NT2/D1 (cell line): ENCODE measurements at regions not wholly inside any gene's neighbourhood (a gene's known extent, or its start where the extent isn't known, plus 50 kb on each side); places are given as distances from the start of the nearest gene placed in this dataset.
"Not testable (repeated sequence)": the region's sequence is repeated elsewhere in the genome, so short reads cannot be mapped to it uniquely, and the experiment has no call there.

Experiments used
- DNase-seq: peaks from one replicate; pipeline ENCODE4 v3.0.0-alpha.2; 2011; ENCODE audit warnings: low read depth, low spot score
- H3K27me3 ChIP-seq: 2 replicates; pipeline ENCODE4 v1.6.0; 2011; ENCODE audit warnings: mild to moderate bottlenecking; ENCODE audit not compliant: insufficient read length, insufficient read depth
- H3K36me3 ChIP-seq: 2 replicates; pipeline ENCODE4 v1.6.1; 2011; ENCODE audit warnings: mild to moderate bottlenecking, low read length, mixed read lengths; ENCODE audit not compliant: insufficient read depth, insufficient read length
- H3K4me1 ChIP-seq: 2 replicates; pipeline ENCODE4 v1.5.1; 2011; ENCODE audit not compliant: insufficient read depth, insufficient read length
- H3K4me3 ChIP-seq: 2 replicates; pipeline ENCODE4 v1.5.1; 2011; ENCODE audit warnings: low read depth; ENCODE audit not compliant: insufficient read length
- H3K9ac ChIP-seq: 2 replicates; pipeline ENCODE4 v1.6.0; 2011; ENCODE audit warnings: low read depth; ENCODE audit not compliant: insufficient read length
- H3K9me3 ChIP-seq: 2 replicates; pipeline ENCODE4 v1.5.1; 2011; ENCODE audit warnings: mild to moderate bottlenecking, low read length; ENCODE audit not compliant: insufficient read depth
- SUZ12 ChIP-seq: IDR thresholded peaks from 2 replicates; pipeline ENCODE4 v1.6.1; 2011; ENCODE audit not compliant: insufficient read length, insufficient read depth; ENCODE audit errors: extremely low read depth
- YY1 ChIP-seq: IDR thresholded peaks from 2 replicates; pipeline ENCODE4 v1.6.1; 2011; ENCODE audit not compliant: insufficient read length, insufficient read depth
- ZNF274 ChIP-seq: IDR thresholded peaks from 2 replicates; pipeline ENCODE4 v1.6.1; 2011; ENCODE audit warnings: mild to moderate bottlenecking, low read depth, low read length

DNA sequence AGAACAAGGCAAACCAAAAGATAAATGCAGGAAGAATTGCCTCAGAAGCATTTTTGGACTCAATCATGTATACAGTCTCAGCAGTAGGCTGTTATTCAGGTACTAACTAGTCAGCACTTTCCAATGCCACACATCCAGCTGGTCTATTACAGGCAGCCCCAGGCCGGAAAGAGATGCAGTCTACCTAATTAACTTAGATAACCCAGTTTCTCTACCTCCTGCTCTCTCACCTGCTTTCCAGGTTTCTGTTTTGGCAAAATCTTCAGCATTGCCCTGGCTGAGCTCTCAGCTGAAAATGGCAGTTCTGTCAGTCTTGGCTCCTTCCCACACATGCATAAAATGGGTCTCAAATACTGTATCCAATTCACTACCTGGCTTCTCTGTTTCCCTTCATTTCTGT lies 101.3 kb upstream of the UFL1 start:
- peaks cover 14% of the 10 kb centered on the region; the same call in 1 of the 2 replicates for H3K9me3 ChIP-seq
- no peaks in the 10 kb centered on the region for H3K4me1 ChIP-seq
- no peak overlapping the region for H3K9ac ChIP-seq
- no peak for DNase-seq
- TF ChIP-seq ZNF274 (no peak), YY1 (no peak), SUZ12 (no peak)
- no peaks in the 10 kb centered on the region for H3K27me3 ChIP-seq
- H3K4me3 ChIP-seq, result no peak overlapping the region
- H3K36me3 ChIP-seq, result no peaks in the 10 kb centered on the region

DNA sequence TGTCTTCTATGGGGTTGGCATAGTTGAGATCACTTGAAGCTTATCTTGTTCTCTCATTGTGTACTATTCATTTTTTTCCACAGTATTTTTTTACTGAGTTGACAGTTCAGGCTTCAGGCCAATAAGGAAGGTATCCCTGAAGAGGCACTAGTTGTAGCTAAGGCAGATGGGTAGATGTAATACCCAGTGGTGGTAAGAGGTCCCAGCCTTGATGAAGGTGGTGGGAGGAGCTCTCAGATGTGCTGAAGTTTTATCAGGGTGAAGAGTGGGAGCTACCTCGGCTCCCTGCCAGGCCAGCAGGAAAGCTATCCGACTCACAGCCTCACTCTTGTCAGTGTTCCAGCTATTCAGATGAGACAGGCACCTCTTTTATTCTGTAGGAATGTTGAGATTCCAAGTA lies 87.7 kb upstream of the UFL1 start:
- no peaks in the 10 kb centered on the region for H3K27me3 ChIP-seq
- no peak overlapping the region for H3K9ac ChIP-seq
- H3K4me1 ChIP-seq, result no peaks in the 10 kb centered on the region
- no peak for DNase-seq
- no peaks in the 10 kb centered on the region for H3K36me3 ChIP-seq
- no peaks in the 10 kb centered on the region for H3K9me3 ChIP-seq
- TF ChIP-seq YY1 (no peak), SUZ12 (no peak), ZNF274 (no peak)
- H3K4me3 ChIP-seq, result no peak overlapping the region

DNA sequence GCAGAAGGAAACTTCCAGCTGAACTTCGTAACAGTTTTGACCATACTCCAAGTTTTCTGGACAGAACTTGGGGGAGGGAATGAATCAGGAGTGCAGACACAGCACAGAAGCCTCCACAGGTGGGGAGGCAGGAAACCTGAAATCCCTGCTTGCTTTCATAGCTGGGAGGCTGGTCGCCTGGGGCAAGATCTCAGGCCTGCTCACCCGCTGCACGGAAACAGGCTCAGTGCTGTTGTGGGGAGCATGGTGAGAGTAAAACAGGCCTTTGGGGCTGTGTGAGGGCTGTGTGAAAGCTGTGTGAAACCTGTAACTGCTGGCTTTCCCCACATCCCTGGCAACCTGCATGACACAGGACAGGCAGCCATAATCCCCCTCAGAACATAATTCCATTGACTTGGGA lies 85.2 kb upstream of the UFL1 start:
- no peak for DNase-seq
- no peak for TF ChIP-seq YY1
- TF ChIP-seq ZNF274, result no peak
- TF ChIP-seq SUZ12, result no peak
- H3K9ac ChIP-seq, result no peak overlapping the region
- H3K9me3 ChIP-seq, result no peaks in the 10 kb centered on the region
- H3K27me3 ChIP-seq, result no peaks in the 10 kb centered on the region
- no peaks in the 10 kb centered on the region for H3K36me3 ChIP-seq
- H3K4me3 ChIP-seq, result no peak overlapping the region
- H3K4me1 ChIP-seq, result no peaks in the 10 kb centered on the region

DNA sequence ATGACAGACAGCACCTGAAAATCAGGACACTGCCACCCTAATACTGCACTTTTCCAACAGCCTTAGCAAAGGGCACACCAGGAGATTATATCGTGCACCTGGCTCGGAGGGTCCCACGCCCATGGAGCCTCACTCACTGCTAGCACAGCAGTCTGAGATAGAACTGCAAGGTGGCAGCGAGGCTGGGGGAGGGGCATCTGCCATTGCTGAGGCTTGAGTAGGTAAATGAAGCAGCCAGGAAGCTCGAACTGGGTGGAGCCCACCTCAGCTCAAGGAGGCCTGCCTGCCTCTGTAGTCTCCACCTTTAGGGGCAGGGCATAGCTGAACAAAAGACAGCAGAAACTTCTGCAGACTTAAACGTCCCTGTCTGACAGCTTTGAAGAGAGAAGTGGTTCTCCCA lies 84.4 kb upstream of the UFL1 start:
- not testable (repeated sequence) for H3K4me1 ChIP-seq, DNase-seq, H3K9me3 ChIP-seq, H3K4me3 ChIP-seq, H3K9ac ChIP-seq, H3K36me3 ChIP-seq, H3K27me3 ChIP-seq

DNA sequence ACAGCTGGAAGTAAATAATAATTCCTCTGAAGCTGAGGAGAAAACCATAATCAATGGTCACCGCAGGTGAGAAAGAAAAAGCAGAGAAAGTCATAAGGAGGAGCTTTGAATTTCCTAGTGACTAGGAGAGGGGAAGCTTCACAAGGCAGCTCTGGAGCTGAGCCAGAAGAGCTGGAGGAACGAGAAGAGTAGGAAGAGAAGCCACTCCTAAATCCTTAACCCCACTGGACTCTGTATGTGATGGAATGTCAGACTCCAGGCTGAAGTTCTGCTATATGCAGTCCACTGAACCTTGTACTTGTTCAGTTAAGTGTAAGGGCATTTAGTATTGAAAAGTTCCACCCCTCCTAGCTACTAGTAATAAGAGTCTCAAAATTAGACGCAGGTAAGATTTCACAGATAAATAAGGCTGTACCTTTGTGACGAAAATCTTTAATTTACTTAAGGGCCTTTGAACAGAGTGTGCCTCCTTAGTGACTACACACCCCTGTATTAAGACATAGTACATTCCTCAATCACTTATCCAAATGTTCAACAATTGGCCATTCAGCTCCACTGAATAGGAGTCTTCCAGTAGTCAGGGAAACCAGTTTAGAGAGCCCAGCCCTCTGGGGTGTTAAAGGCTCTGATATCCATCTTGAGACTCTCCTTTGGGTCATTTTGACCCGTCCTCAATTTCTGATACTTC lies 71.4 kb upstream of the UFL1 start:
- no peaks in the 10 kb centered on the region for H3K4me1 ChIP-seq
- TF ChIP-seq YY1 (no peak), ZNF274 (no peak), SUZ12 (no peak)
- no peak overlapping the region for H3K9ac ChIP-seq
- no peak overlapping the region for H3K4me3 ChIP-seq
- DNase-seq, result no peak
- H3K27me3 ChIP-seq, result no peaks in the 10 kb centered on the region
- peaks cover 6% of the 10 kb centered on the region; the same call in 1 of the 2 replicates for H3K9me3 ChIP-seq
- no peaks in the 10 kb centered on the region for H3K36me3 ChIP-seq

DNA sequence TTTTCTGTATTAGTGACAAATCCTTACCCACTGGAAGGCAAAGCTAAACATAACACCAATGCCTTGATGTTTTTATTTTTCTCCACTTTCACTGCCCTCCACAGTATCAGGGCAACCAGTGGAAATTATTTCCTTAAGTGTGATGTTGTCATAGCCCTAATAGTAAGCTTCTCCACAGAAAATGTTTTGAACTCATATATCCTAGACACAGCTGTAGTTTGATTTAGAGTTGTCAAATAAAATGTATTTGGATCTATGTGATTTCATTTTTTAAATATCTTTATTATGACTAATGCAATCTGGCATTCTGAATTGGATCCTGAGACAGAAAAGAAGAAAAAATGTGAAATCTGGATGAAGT lies 70.9 kb upstream of the UFL1 start:
- Histone ChIP-seq H3K36me3 (no peaks in the 10 kb centered on the region), H3K4me3 (no peak overlapping the region), H3K9me3 (peaks cover 3% of the 10 kb centered on the region; the same call in 1 of the 2 replicates), H3K27me3 (no peaks in the 10 kb centered on the region), H3K4me1 (no peaks in the 10 kb centered on the region), H3K9ac (no peak overlapping the region)
- TF ChIP-seq YY1, result no peak
- no peak for TF ChIP-seq ZNF274
- no peak for TF ChIP-seq SUZ12
- no peak for DNase-seq

DNA sequence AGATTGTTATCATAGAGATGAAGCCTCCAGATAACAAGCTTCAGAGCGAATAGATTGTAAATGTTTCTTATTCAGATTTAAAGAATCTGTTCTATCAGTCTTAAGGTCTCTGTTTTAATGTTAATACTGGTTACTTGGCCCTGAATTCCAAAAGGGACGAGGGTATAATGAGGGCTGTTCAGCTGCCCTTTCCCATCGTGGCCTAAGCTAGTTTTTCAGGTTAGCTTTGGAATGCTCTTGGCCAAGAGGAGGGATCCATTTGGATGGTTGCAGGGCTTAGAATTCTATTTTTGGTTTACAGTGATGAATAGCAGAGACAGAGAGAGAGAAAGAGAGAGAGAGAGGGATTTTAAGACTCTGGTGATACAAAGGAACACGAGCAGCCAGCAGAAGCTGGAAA lies 62.8 kb upstream of the UFL1 start:
- DNase-seq, result peak; percentile 18
- no peaks in the 10 kb centered on the region for H3K36me3 ChIP-seq
- no peaks in the 10 kb centered on the region for H3K4me1 ChIP-seq
- H3K9me3 ChIP-seq, result no peaks in the 10 kb centered on the region
- H3K4me3 ChIP-seq, result no peak overlapping the region
- H3K27me3 ChIP-seq, result no peaks in the 10 kb centered on the region
- TF ChIP-seq ZNF274 (no peak), YY1 (no peak), SUZ12 (no peak)
- no peak overlapping the region for H3K9ac ChIP-seq

DNA sequence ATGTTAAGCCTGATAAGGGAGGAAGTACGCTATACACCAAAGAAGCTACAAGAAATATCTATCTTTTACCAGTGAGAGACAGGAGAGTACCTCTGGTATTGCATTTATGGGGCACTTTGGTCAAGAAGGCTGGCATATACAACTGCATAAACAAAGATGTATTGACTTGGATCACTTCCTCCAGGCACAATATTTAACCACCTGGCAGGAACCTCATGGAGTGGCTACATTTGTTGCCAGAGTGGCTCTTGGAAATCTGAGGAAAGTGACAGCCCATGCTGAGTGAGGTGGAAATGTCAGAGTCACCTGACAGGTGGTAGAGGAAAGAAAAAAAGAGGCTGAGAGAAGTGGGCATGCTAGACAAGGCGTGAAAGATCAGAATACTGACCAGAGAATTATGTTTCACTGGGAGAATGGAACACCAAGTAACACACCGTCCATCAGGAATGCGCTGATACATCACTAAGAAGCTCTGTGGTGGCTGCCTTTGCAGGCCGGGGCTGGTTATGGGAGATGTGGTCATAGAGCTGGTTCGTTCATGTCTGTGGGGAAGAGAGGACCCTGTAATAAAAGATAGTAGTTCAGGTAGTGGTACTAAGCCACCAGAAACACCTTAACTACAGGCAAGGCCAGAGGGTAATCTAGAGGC lies 61.4 kb upstream of the UFL1 start:
- H3K4me1 ChIP-seq, result no peaks in the 10 kb centered on the region
- no peak overlapping the region for H3K4me3 ChIP-seq
- H3K9ac ChIP-seq, result no peak overlapping the region
- TF ChIP-seq YY1 (no peak), ZNF274 (no peak), SUZ12 (no peak)
- H3K9me3 ChIP-seq, result no peaks in the 10 kb centered on the region
- DNase-seq, result no peak
- no peaks in the 10 kb centered on the region for H3K36me3 ChIP-seq
- no peaks in the 10 kb centered on the region for H3K27me3 ChIP-seq
